ENCODE measurements at regions not wholly inside any gene's neighbourhood (a gene's known extent, or its start where the extent isn't known, plus 50 kb on each side); places are given as distances from the start of the nearest gene placed in this dataset.

- TF ChIP-seq CTCF (IDR thresholded peaks at IDR 0.05) (no peak), POLR2A (IDR thresholded peaks at IDR 0.05) (no peak)
Measured at GRCh38 chr2:204365811-204366210, 179.5 kb upstream of the PARD3B start.

Data from right lobe of liver (tissue), 4 donors.